B cell (primary cell): ENCODE measurements at regions not wholly inside any gene's neighbourhood (a gene's known extent, or its start where the extent isn't known, plus 50 kb on each side); places are given as distances from the start of the nearest gene placed in this dataset.

Experiments
- EZH2 ChIP-seq: IDR thresholded peaks from 2 replicates; pipeline ENCODE4 v1.6.1; 2012; ENCODE audit warnings: borderline replicate concordance, low read depth, mild to moderate bottlenecking, moderate library complexity, low read length; ENCODE audit not compliant: insufficient read depth, poor library complexity, severe bottlenecking
- TF ChIP-seq, protein P1 (sequence below): fragments of 200-600 bp; IDR thresholded peaks from one replicate; pipeline ENCODE4 v1.8.0; 2022; ENCODE audit warnings: antibody characterized with exemption, mild to moderate bottlenecking

DNA sequence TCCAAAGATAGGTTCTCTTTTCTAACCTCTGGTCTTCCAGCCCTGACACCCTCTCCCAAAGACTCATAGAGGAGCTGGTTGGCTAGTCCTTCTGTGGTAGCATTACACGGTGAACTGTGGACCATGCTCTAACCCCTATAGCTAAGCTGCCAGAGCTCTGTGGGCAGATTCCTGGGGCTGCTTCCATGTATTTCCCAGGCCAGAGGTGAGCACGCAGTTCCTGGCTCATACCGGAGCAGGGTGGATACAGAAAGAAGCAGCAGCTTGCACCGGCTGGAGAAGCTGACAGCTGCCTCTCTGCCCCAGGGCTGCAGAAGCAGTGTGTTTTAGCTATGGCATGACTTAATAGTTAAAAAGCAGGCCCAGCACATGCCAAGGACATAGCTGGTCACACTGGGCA, 84.1 kb upstream of the FOXP4 start:
- TF ChIP-seq, protein P1, sequence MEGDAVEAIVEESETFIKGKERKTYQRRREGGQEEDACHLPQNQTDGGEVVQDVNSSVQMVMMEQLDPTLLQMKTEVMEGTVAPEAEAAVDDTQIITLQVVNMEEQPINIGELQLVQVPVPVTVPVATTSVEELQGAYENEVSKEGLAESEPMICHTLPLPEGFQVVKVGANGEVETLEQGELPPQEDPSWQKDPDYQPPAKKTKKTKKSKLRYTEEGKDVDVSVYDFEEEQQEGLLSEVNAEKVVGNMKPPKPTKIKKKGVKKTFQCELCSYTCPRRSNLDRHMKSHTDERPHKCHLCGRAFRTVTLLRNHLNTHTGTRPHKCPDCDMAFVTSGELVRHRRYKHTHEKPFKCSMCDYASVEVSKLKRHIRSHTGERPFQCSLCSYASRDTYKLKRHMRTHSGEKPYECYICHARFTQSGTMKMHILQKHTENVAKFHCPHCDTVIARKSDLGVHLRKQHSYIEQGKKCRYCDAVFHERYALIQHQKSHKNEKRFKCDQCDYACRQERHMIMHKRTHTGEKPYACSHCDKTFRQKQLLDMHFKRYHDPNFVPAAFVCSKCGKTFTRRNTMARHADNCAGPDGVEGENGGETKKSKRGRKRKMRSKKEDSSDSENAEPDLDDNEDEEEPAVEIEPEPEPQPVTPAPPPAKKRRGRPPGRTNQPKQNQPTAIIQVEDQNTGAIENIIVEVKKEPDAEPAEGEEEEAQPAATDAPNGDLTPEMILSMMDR, result no peak
- no peak for TF ChIP-seq EZH2
